WTC11 (cell line): ENCODE measurements at regions not wholly inside any gene's neighbourhood (a gene's known extent, or its start where the extent isn't known, plus 50 kb on each side); places are given as distances from the start of the nearest gene placed in this dataset.

Source experiments
- CTCF ChIP-seq: fragments of 200-600 bp; IDR thresholded peaks from 2 replicates; pipeline ENCODE4 v1.8.0; 2022; ENCODE audit warnings: antibody characterized with exemption
- GRHL2 ChIP-seq: fragments of 250-450 bp; sonication (Bioruptor Pico); IDR thresholded peaks from 2 replicates; pipeline ENCODE4 v1.8.0; 2022; ENCODE audit warnings: mild to moderate bottlenecking, moderate library complexity; ENCODE audit not compliant: insufficient replicate concordance, severe bottlenecking
- MAX ChIP-seq: sonication (generic); formaldehyde crosslinking; IDR thresholded peaks from 2 replicates; pipeline ENCODE4 v1.8.0; 2022; ENCODE audit warnings: mild to moderate bottlenecking, missing genetic modification reagents
- NFE2L1 ChIP-seq: sonication (generic); formaldehyde crosslinking; IDR thresholded peaks from 2 replicates; pipeline ENCODE4 v1.8.1; 2023; ENCODE audit warnings: missing genetic modification reagents
- PRDM15 ChIP-seq: sonication (generic); formaldehyde crosslinking; IDR thresholded peaks from 2 replicates; pipeline ENCODE4 v1.8.0; 2022; ENCODE audit warnings: missing genetic modification reagents
- TCF7 ChIP-seq: sonication (generic); formaldehyde crosslinking; IDR thresholded peaks from 2 replicates; pipeline ENCODE4 v1.8.0; 2022; ENCODE audit warnings: mild to moderate bottlenecking, low read depth, missing genetic modification reagents, moderate library complexity
- TEAD4 ChIP-seq: sonication (generic); formaldehyde crosslinking; IDR thresholded peaks from 2 replicates; pipeline ENCODE4 v1.8.0; 2022; ENCODE audit warnings: mild to moderate bottlenecking, missing genetic modification reagents
- ZBTB21 ChIP-seq: sonication (generic); formaldehyde crosslinking; IDR thresholded peaks from 2 replicates; pipeline ENCODE4 v1.8.1; 2023; ENCODE audit warnings: mild to moderate bottlenecking, missing genetic modification reagents, borderline replicate concordance
- ZNF263 ChIP-seq: sonication (generic); formaldehyde crosslinking; IDR thresholded peaks from 2 replicates; pipeline ENCODE4 v1.8.1; 2022; ENCODE audit warnings: low read depth, mild to moderate bottlenecking, moderate library complexity, missing genetic modification reagents
- ZNF423 ChIP-seq: fragments of 250-450 bp; sonication (Bioruptor Pico); IDR thresholded peaks from 2 replicates; pipeline ENCODE4 v2.1.2; 2022; ENCODE audit warnings: mild to moderate bottlenecking, moderate library complexity
- TF ChIP-seq, protein P1 (sequence below): sonication (generic); formaldehyde crosslinking; IDR thresholded peaks from 2 replicates; pipeline ENCODE4 v1.8.0; 2023; ENCODE audit warnings: missing genetic modification reagents
- TF ChIP-seq, protein P2 (sequence below): sonication (generic); formaldehyde crosslinking; IDR thresholded peaks from 2 replicates; pipeline ENCODE4 v1.8.1; 2023; ENCODE audit warnings: mild to moderate bottlenecking, missing genetic modification reagents

DNA sequence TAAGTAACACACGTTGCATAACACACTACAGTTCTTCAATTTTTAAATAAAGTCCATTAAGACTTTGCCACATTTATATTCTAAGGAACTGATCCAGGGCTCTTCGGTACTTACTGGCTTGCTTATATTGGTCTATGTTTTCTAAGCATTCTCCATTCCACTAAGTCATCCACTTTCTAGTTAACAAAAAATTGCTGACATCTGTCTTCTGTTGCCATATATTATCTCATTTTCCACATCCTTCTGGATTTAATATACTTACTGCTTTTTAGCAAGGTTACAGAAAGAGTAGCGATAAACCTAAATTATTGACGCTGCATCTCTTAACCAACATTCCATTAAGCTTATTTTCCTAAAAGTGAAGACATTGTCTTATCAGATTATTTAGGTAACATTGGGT is 238.4 kb upstream of the LRIG3 start:
- TF ChIP-seq CTCF (no peak), PRDM15 (CRISPR knock-in tag) (no peak), NFE2L1 (CRISPR knock-in tag) (no peak), GRHL2 (CRISPR knock-in tag) (no peak), ZBTB21 (CRISPR knock-in tag) (no peak), ZNF263 (CRISPR knock-in tag) (no peak), TCF7 (no peak), TEAD4 (CRISPR knock-in tag) (no peak), MAX (no peak), ZNF423 (CRISPR knock-in tag) (no peak)
- TF ChIP-seq, protein P1, sequence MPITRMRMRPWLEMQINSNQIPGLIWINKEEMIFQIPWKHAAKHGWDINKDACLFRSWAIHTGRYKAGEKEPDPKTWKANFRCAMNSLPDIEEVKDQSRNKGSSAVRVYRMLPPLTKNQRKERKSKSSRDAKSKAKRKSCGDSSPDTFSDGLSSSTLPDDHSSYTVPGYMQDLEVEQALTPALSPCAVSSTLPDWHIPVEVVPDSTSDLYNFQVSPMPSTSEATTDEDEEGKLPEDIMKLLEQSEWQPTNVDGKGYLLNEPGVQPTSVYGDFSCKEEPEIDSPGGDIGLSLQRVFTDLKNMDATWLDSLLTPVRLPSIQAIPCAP (CRISPR knock-in tag): no peak
- TF ChIP-seq, protein P2, sequence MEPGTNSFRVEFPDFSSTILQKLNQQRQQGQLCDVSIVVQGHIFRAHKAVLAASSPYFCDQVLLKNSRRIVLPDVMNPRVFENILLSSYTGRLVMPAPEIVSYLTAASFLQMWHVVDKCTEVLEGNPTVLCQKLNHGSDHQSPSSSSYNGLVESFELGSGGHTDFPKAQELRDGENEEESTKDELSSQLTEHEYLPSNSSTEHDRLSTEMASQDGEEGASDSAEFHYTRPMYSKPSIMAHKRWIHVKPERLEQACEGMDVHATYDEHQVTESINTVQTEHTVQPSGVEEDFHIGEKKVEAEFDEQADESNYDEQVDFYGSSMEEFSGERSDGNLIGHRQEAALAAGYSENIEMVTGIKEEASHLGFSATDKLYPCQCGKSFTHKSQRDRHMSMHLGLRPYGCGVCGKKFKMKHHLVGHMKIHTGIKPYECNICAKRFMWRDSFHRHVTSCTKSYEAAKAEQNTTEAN (CRISPR knock-in tag): no peak
